CD4-positive, alpha-beta T cell treated with Interleukin-12 subunit alpha and Interleukin-12 subunit beta, for 1 hour (primary cell): ENCODE measurements at regions not wholly inside any gene's neighbourhood (a gene's known extent, or its start where the extent isn't known, plus 50 kb on each side); places are given as distances from the start of the nearest gene placed in this dataset.

Experiments used
- DNase-seq: peaks from one replicate; pipeline ENCODE4 v3.0.0-alpha.2; 2020

- DNase-seq = no peak
These were observed 115.9 kb downstream of the OMA1 start for GRCh38 chr1:58430421-58431275.

DNA sequence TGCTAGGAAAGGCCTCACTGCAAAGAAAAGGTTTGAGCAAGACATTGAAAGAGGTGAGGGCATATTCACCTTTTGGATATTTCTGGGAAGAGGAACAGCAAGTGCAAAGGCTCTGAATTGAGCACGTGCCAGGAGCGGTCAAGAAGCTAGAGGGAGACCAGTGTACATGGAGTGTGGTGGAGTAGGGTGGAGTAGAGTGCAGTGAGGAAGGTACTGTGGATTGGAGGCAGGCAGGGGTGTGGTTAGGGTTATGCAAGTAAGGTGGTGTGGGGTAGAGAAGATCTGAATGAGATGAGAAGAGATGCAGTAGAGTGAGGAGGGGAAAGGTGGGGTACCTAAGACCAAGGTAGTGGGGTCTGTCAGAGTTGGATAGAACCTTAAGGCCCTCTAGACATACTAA is 119.6 kb downstream of the OMA1 start:
- no peak for DNase-seq

DNA sequence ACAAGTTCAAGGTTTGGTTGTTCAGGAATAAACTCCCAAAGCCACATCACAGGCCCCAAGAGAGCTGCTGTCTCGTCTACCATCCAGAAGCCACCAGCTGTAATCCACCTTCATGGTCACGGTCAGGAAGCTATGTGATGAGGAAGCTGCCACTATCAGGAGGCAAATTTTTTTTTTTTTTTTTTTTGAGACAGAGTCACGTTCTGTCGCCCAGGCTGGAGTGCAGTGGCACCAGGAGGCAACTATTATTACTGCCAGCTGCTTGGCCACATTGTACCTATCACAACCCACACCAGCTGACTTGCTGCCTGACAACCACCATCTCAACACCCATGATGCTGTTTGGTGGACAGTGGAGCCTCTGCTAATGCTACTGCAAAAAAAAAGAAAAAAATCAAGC is 124.1 kb downstream of the OMA1 start:
- no peak for DNase-seq

DNA sequence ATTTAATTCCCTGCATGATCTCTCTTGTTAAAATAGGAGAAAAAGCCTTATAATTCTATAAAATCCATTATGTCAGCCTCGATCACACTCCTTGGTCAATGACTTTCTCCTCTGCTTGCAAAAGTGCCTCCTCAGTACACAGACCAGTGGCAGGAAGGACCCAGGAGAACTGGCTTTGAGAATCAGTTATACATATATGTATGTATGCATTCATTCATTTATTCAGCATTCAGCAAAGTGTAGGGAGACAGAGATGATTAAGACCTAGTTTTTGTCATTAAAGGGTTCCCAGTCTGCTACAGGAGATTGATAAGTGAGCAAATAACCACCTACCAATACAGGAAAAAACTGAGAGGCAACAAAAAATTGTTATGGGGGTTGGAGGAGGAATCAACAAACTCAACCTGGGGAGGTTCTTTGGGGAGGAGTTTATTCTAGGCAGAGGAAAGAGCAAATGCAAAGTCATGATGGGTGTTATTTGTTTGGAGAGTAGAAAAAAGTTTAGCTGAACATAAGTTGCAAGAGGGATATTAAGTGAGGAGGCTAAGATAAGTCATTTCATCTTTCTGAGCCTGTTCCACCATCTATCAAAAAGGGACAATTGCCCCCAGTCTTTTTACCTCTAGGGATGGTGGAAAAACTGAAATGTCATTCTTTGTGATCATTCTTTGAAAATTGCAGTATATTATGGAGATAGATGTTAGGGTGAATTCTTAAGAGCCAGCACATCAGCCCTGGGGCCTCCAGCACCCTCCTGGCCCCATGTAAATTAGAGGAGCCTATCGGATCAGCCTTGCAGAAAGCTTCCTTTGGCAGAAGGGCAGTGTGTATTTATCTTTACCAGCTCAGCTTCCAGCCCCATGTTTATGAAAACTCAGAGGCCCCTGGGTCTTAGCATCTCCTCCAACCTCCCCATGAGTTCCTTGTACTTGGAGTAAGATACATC is 128.0 kb downstream of the OMA1 start:
- DNase-seq = no peak

DNA sequence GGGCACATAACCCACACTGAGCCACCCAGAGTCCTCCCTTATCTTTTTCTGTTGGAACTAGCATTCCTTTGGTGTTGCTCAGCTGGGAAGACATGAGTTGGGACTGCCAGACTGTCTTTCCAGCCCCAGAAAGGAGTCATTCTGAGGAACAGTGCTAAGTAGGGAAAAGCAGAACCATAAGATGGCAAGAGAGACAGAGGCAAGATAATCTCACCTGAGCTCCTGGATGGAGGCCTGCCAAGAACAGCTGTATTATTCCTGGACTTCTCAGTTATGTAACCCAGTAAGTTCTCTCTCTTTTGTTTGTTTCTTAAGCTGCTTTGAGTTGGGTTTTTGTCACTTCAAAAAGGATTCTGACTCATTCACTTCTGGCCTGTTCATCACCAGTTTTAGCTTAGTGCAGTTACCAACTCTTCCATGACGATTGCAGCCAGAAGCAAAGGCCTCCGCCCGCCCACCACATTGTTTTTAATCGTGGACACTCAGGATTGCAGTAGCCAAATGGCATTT is 134.4 kb downstream of the OMA1 start:
- no peak for DNase-seq

DNA sequence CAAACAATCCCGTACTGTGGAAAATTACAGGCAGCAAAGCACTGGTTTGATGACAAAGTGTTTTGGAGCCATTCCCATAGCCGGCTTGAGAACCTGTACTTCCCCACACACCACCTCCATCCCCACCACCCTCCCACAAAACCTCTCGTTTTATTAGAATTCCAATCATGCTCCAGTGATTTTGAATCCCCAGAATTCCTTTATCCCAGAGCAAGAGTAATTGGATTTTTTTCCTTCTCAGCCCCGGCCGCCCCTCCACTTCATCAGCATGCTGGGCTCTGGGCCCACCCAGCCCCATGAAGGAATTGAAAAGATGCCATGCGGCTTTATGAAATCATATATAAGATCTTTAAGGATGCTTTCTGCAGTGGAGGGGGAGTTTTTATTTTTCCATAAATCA is 136.6 kb downstream of the OMA1 start:
- DNase-seq = no peak

DNA sequence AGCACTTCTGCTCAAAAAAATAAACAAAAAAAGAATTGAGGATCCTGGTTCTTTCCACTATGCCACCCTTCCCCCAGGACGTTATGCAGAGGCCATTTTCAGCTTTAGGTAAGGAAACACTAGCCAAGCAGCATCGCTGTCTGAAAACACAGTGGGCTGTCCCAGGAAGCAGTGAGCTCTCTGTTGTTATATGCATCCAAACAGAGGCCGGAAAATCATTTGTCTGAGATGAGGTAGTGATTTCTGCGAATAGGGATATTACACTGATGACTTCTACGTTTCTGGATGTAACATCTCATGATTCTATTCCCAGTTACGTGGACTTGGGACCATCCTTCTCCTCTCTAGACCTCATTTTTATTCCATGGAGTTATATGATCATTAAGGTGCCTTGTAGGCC is 137.2 kb downstream of the OMA1 start:
- no peak for DNase-seq

DNA sequence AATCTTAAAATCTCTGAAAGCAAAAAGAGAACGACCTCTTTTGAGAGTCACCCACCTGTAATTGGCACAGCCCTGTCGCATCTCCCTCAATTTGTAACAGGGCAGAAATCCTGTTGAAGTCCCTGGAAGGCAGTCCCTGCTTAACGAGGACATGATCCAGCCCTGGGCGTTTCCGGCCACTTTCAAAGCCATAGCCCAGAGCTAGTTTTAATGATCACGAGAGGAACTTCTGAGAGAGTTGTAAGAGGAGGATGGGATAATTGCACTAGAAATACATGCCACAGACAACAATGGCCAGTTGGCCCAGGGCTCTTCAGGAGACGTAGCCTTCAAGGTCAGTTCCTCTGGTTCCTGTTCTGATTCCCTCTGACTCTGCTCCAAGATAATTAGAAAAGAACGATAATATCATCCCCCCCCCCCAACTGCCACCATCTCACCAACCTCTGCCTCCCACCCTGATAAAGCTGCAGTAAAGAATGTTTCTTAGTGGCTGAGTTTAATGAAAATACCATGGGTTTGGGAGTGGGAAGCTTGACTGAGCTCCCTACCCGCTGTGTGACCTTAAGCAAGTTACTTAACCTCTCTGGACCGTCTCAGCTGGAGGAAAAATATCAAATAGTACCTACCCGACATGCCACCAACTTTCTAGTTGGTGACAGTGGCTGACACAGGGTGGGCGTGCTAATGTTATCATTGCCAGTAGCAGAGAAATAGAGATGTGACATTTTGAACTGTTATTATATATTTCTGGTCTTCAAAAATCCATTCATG is 140.0 kb downstream of the OMA1 start:
- no peak for DNase-seq

DNA sequence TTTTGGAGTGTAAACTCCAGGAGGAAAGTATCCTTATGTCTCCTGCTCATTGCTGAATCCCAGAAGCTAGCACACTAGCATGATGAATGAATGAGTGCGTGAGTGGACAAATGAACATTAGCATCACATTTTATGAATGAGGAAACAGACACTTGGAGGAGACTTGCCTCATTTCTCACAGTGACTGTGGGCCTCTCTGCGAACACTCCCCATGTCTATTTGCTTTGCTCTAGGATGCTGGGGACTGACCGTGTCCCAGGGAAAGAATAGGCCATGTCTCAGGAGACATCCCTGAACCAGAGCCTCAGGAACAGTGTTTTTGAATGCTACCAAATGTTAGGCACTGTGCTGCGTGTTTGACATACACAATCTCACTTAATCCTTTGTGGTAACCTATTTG is 140.9 kb downstream of the OMA1 start:
- no peak for DNase-seq

DNA sequence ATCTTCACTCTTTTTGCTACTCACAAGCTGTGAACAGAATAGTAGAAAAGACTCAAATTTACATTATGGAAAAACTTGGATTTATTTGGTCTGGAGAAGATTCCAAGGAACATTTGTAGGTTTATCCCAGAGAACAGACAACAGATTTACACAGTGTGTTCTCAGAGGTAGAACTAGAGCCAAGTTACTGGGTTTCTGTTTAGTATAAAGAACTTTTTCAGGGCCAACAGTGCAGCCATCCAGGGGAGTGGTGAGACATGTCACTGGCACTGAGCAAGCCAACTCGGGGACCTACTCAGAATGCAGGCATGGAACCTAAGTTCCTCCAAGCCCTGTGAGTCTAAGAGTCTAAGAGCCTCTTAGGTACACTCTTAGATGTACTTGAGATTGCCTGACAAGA is 142.6 kb downstream of the OMA1 start:
- DNase-seq = no peak

GRCh38 chr1:58402444-58402843 is 144.1 kb downstream of the OMA1 start:
- no peak for DNase-seq

DNA sequence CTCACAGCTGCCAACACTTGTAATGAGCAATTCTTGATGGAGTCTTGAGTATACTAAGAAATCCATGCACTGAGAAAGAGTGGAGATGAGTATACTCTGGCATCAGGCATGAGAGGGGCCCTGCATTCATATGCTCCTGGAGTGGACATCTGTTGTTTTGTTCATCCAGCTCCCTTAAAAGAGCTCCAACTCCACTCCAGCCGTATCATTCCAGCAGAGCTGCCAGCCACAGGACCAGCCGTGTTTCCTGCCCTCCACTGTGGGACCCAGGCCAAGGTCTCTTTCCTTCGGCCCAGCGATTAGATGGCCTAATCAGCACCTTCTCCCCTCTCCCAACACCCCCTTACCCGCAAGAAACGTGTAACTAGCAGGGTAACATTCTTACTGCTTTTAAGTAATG is 144.5 kb downstream of the OMA1 start:
- DNase-seq = no peak

GRCh38 chr1:58399176-58399575 is 147.3 kb downstream of the OMA1 start:
- DNase-seq = no peak

- no peak for DNase-seq
These were observed 147.8 kb downstream of the OMA1 start for GRCh38 chr1:58398714-58399113.

DNA sequence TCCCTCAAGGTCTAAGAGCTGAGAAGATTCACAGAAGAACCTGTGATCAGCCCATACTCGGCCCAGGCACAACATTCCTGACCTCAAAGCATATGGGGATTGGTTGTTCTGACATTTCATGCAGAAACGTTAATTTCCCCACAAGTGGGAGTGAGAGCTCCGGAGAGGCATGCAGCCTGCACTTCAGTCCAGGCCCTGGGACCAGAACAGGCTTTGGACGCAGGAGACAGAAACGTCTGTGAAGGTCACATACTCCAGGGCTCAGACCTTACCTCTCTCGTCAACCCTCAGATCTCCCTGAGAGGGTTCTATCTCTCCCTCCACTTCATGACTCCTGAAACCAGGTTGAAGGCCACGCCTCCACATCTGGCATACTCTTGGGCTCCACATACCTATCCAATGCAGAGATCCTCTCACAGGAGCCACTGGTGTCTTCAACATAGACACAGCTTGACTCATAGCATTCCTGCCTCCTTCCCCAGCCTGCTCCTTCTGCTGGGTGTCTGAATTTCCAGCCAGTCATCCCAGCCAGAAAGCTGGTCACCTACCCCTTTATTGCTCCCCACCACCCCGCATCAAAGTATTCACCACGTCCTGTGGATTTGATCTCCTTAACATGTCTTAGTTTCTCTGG is 149.2 kb downstream of the OMA1 start:
- DNase-seq = no peak

GRCh38 chr1:58396150-58396549 is 150.4 kb downstream of the OMA1 start:
- DNase-seq = no peak

DNA sequence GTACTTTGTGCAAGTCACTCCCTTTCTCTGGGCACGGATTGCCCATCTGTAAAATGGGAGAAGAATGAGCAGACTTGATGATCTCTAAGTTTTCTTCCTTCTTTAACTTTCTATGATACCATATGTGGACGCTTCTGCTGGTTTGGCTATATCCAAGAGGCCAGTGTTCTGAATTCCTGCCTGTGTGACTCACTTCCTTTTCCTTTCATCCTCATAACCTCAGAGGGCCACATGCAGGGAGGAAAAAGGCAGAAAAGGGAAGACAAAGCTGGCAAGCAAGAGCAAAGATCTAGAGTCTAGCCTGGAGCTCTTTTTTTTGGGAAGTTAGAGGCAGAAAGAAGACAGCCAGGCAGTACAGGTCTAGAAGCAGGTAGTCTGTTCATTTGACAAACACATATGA is 151.2 kb downstream of the OMA1 start:
- no peak for DNase-seq

DNA sequence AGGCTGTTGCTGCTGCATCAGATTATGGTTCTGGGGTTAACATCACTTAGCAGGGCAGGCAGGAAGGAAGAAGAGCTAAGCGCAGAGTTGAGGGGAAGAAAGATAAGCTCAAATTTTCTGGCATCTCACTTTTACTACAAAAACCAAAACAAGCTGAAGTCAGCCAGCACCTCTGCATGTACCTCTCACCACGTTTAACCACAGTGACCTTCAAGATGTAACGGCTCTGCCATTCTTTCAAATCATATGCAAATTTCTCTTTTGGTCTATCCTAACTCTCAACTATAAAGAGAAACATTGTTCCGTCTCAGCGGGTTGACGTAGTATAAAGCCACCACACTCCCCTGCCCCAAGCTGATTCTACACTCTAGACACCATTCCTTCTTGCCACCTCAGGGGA is 154.4 kb downstream of the OMA1 start:
- no peak for DNase-seq

DNA sequence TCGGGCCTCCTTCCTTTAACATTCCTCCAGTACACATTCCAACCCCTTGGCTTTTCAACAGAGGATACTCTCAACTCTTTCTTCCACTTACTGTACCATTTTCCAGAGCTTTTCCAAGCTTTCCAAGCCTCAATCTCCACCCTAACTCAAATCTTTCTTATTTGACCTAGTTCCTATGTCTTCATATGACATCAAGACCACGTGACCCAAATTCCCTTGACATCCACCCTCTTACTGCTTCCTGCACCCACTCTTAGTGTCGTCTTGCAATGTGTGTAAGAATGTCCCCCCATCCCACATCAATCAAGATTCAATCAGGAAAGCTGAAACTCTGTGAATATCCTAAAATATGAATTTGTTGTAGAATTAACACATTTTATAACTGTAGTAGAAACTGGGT is 155.0 kb downstream of the OMA1 start:
- no peak for DNase-seq

GRCh38 chr1:58391056-58391455 is 155.5 kb downstream of the OMA1 start:
- DNase-seq = no peak

- no peak for DNase-seq
These were observed 156.4 kb downstream of the OMA1 start for GRCh38 chr1:58390091-58390490.

DNA sequence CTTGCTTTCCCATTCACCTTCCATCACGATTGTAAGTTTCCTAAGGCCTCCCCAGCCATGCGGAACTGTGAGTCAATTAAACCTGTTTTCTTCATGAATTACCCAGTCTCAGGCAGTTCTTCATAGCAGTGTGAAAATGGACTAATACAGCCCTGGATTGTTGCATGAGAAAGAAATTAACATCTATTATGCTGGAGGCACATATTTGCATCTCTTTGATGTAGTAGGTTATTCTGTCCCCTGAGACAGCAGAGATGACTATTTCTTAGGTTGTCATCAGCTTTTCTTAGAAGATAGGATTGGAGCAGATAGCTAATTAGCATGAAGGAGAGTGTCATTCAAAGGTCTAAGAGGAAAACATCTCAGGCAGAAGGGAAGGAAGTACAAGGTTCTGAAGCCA is 166.2 kb downstream of the OMA1 start:
- DNase-seq = no peak

DNA sequence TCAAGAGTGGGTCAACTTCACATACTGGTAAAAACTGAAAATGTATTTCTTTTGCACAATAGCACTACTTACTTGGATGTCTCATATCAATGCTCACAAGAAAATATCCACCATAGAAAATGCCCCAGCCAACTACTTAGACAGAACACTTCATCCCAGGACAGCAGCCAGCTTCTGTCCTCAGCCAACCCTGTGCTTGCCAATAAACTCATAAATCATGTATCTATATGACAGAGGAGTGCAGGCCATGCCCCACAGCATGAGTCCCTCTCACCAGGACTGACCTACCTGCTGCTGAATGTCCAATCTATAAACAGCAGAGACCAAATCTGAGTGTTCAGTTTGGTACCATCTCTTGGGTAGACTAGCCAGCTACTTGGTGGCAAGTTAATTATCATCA is 179.3 kb downstream of the OMA1 start:
- no peak for DNase-seq
